Activated T-cell treated with anti-CD3 and anti-CD28 coated beads for 4 hours (primary cell): ENCODE measurements at regions not wholly inside any gene's neighbourhood (a gene's known extent, or its start where the extent isn't known, plus 50 kb on each side); places are given as distances from the start of the nearest gene placed in this dataset.
"Not testable (repeated sequence)": the region's sequence is repeated elsewhere in the genome, so short reads cannot be mapped to it uniquely, and the experiment has no call there.

Experiments used
- DNase-seq: peaks from one replicate; pipeline ENCODE4 v3.0.0-alpha.2; 2020

GRCh38 chr1:184184614-184185013 is 133.1 kb downstream of the TSEN15 start:
- not testable (repeated sequence) for DNase-seq

- no peak for DNase-seq
Observed at GRCh38 chr1:184185347-184185746, 133.8 kb downstream of the TSEN15 start.

GRCh38 chr1:184186167-184186566 is 134.6 kb downstream of the TSEN15 start:
- no peak for DNase-seq

GRCh38 chr1:184187097-184187496 is 135.6 kb downstream of the TSEN15 start:
- no peak for DNase-seq

GRCh38 chr1:184188037-184188436 is 136.5 kb downstream of the TSEN15 start:
- DNase-seq = no peak

GRCh38 chr1:184189361-184189760 is 137.8 kb downstream of the TSEN15 start:
- no peak for DNase-seq

- DNase-seq = no peak
Observed at GRCh38 chr1:184190616-184191015, 139.1 kb downstream of the TSEN15 start.

- DNase-seq = no peak
Observed at GRCh38 chr1:184191181-184191621, 139.7 kb downstream of the TSEN15 start.

- no peak for DNase-seq
Observed at GRCh38 chr1:184192796-184193195, 141.3 kb downstream of the TSEN15 start.

GRCh38 chr1:184193451-184193850 is 141.9 kb downstream of the TSEN15 start:
- DNase-seq = no peak

GRCh38 chr1:184194236-184194635 is 142.7 kb downstream of the TSEN15 start:
- DNase-seq = no peak

- not testable (repeated sequence) for DNase-seq
Observed at GRCh38 chr1:184195722-184196121, 144.2 kb downstream of the TSEN15 start.

- DNase-seq = no peak
Observed at GRCh38 chr1:184197831-184198230, 146.3 kb downstream of the TSEN15 start.

GRCh38 chr1:184199036-184199435 is 147.5 kb downstream of the TSEN15 start:
- DNase-seq = no peak

GRCh38 chr1:184199438-184200085 is 148.0 kb downstream of the TSEN15 start:
- DNase-seq = no peak

GRCh38 chr1:184208622-184209021 is 157.1 kb downstream of the TSEN15 start:
- DNase-seq = no peak

- no peak for DNase-seq
Observed at GRCh38 chr1:184210031-184210430, 158.5 kb downstream of the TSEN15 start.

GRCh38 chr1:184210862-184211261 is 159.3 kb downstream of the TSEN15 start:
- no peak for DNase-seq

GRCh38 chr1:184212649-184213314 is 161.3 kb downstream of the TSEN15 start:
- DNase-seq = no peak

- DNase-seq = no peak
Observed at GRCh38 chr1:184214128-184214527, 162.6 kb downstream of the TSEN15 start.

GRCh38 chr1:184215274-184215925 is 163.9 kb downstream of the TSEN15 start:
- DNase-seq = no peak

- no peak for DNase-seq
Observed at GRCh38 chr1:184218458-184219075, 167.0 kb downstream of the TSEN15 start.

GRCh38 chr1:184219414-184219813 is 167.4 kb upstream of the C1orf21 start:
- DNase-seq = no peak

- no peak for DNase-seq
Observed at GRCh38 chr1:184219883-184220282, 166.9 kb upstream of the C1orf21 start.
